ENCODE measurements at regions not wholly inside any gene's neighbourhood (a gene's known extent, or its start where the extent isn't known, plus 50 kb on each side); places are given as distances from the start of the nearest gene placed in this dataset.
"Not testable (repeated sequence)": the region's sequence is repeated elsewhere in the genome, so short reads cannot be mapped to it uniquely, and the experiment has no call there.

- H3K27ac ChIP-seq (ENCODE audit: low read depth, low read length), result peak overlapping the region; percentile 65
Observed at GRCh38 chr16:21517263-21517662, 82.1 kb upstream of the METTL9 start.

GRCh38 chr16:21519361-21520133 is 79.8 kb upstream of the METTL9 start:
- Histone ChIP-seq H3K4me3 (ENCODE audit: low read length in 3 of 3) (peak overlapping the region; percentile 75 to 89 (median 78)), H3K9ac (ENCODE audit: low read depth in 1 of 3, low read length in 3 of 3) (peak overlapping the region; percentile 73 to 90 (median 76)), H3K4me1 (ENCODE audit: control insufficient read depth in 3 of 3, insufficient read depth in 3 of 3, low read length in 3 of 3) (peaks cover 20 to 27% (median 26%) of the 10 kb centered on the region in 3 donors), H3K27ac (ENCODE audit: low read depth, low read length) (peak overlapping the region; percentile 89)
- not testable (repeated sequence) for H3K9me3 ChIP-seq (ENCODE audit: control insufficient read depth in 3 of 3, low read length in 3 of 3); H3K27me3 ChIP-seq (ENCODE audit: control insufficient read depth in 3 of 3, insufficient read depth in 3 of 3, low read length in 3 of 3); H3K36me3 ChIP-seq (ENCODE audit: control insufficient read depth in 3 of 3, insufficient read depth in 3 of 3, low read length in 3 of 3)

More at GRCh38 chr16:21517263-21517662, 82.1 kb upstream of the METTL9 start:
- Histone ChIP-seq H3K4me1 (ENCODE audit: control insufficient read depth in 3 of 3, insufficient read depth in 3 of 3, low read length in 3 of 3) (peaks cover 42 to 50% (median 49%) of the 10 kb centered on the region in 3 donors), H3K4me3 (ENCODE audit: low read length in 3 of 3) (peak overlapping the region in 1 of 3 donors; percentile 35), H3K9ac (ENCODE audit: low read depth in 1 of 3, low read length in 3 of 3) (peak overlapping the region in 2 of 3 donors; percentile 53 to 57)
- H3K27me3 ChIP-seq (ENCODE audit: control insufficient read depth in 3 of 3, insufficient read depth in 3 of 3, low read length in 3 of 3); H3K9me3 ChIP-seq (ENCODE audit: control insufficient read depth in 3 of 3, low read length in 3 of 3); H3K36me3 ChIP-seq (ENCODE audit: control insufficient read depth in 3 of 3, insufficient read depth in 3 of 3, low read length in 3 of 3): not testable (repeated sequence)

GRCh38 chr16:21520134-21521047 is 79.0 kb upstream of the METTL9 start:
- H3K4me3 ChIP-seq (ENCODE audit: low read length in 3 of 3), result peak overlapping the region; percentile 75 to 89 (median 77)
- H3K36me3 ChIP-seq (ENCODE audit: control insufficient read depth in 3 of 3, insufficient read depth in 3 of 3, low read length in 3 of 3); H3K27me3 ChIP-seq (ENCODE audit: control insufficient read depth in 3 of 3, insufficient read depth in 3 of 3, low read length in 3 of 3); H3K9me3 ChIP-seq (ENCODE audit: control insufficient read depth in 3 of 3, low read length in 3 of 3): not testable (repeated sequence)
- peaks cover 15 to 21% (median 20%) of the 10 kb centered on the region in 3 donors for H3K4me1 ChIP-seq (ENCODE audit: control insufficient read depth in 3 of 3, insufficient read depth in 3 of 3, low read length in 3 of 3)
- peak overlapping the region; percentile 89 for H3K27ac ChIP-seq (ENCODE audit: low read depth, low read length)
- peak overlapping the region; percentile 72 to 90 (median 76) for H3K9ac ChIP-seq (ENCODE audit: low read depth in 1 of 3, low read length in 3 of 3)

- H3K27ac ChIP-seq (ENCODE audit: low read depth, low read length), result peak overlapping the region; percentile 89
- not testable (repeated sequence) for H3K4me3 ChIP-seq (ENCODE audit: low read length in 3 of 3); H3K36me3 ChIP-seq (ENCODE audit: control insufficient read depth in 3 of 3, insufficient read depth in 3 of 3, low read length in 3 of 3); H3K9me3 ChIP-seq (ENCODE audit: control insufficient read depth in 3 of 3, low read length in 3 of 3); H3K9ac ChIP-seq (ENCODE audit: low read depth in 1 of 3, low read length in 3 of 3); H3K27me3 ChIP-seq (ENCODE audit: control insufficient read depth in 3 of 3, insufficient read depth in 3 of 3, low read length in 3 of 3)
- H3K4me1 ChIP-seq (ENCODE audit: control insufficient read depth in 3 of 3, insufficient read depth in 3 of 3, low read length in 3 of 3), result peaks cover 11 to 16% (median 15%) of the 10 kb centered on the region in 3 donors
Observed at GRCh38 chr16:21521048-21521389, 78.4 kb upstream of the METTL9 start.

- H3K9ac ChIP-seq (ENCODE audit: low read depth in 1 of 3, low read length in 3 of 3); H3K4me3 ChIP-seq (ENCODE audit: low read length in 3 of 3); H3K9me3 ChIP-seq (ENCODE audit: control insufficient read depth in 3 of 3, low read length in 3 of 3); H3K27me3 ChIP-seq (ENCODE audit: control insufficient read depth in 3 of 3, insufficient read depth in 3 of 3, low read length in 3 of 3); H3K36me3 ChIP-seq (ENCODE audit: control insufficient read depth in 3 of 3, insufficient read depth in 3 of 3, low read length in 3 of 3): not testable (repeated sequence)
- Histone ChIP-seq H3K4me1 (ENCODE audit: control insufficient read depth in 3 of 3, insufficient read depth in 3 of 3, low read length in 3 of 3) (peaks cover 7 to 12% (median 11%) of the 10 kb centered on the region in 3 donors), H3K27ac (ENCODE audit: low read depth, low read length) (peak overlapping the region; percentile 89)
Observed at GRCh38 chr16:21521390-21522143, 77.8 kb upstream of the METTL9 start.

- H3K27ac ChIP-seq (ENCODE audit: low read depth, low read length); H3K9ac ChIP-seq (ENCODE audit: low read depth in 1 of 3, low read length in 3 of 3); H3K27me3 ChIP-seq (ENCODE audit: control insufficient read depth in 3 of 3, insufficient read depth in 3 of 3, low read length in 3 of 3); H3K4me1 ChIP-seq (ENCODE audit: control insufficient read depth in 3 of 3, insufficient read depth in 3 of 3, low read length in 3 of 3); H3K36me3 ChIP-seq (ENCODE audit: control insufficient read depth in 3 of 3, insufficient read depth in 3 of 3, low read length in 3 of 3); H3K9me3 ChIP-seq (ENCODE audit: control insufficient read depth in 3 of 3, low read length in 3 of 3); H3K4me3 ChIP-seq (ENCODE audit: low read length in 3 of 3): not testable (repeated sequence)
Observed at GRCh38 chr16:21522846-21523245, 76.5 kb upstream of the METTL9 start.

GRCh38 chr16:21523411-21524067 is 75.8 kb upstream of the METTL9 start:
- no peaks in the 10 kb centered on the region for H3K36me3 ChIP-seq (ENCODE audit: control insufficient read depth in 3 of 3, insufficient read depth in 3 of 3, low read length in 3 of 3)
- H3K27me3 ChIP-seq (ENCODE audit: control insufficient read depth in 3 of 3, insufficient read depth in 3 of 3, low read length in 3 of 3), result no peaks in the 10 kb centered on the region
- H3K4me1 ChIP-seq (ENCODE audit: control insufficient read depth in 3 of 3, insufficient read depth in 3 of 3, low read length in 3 of 3), result peaks cover under 1 to 5% (median 3%) of the 10 kb centered on the region in 3 donors
- no peak overlapping the region for H3K27ac ChIP-seq (ENCODE audit: low read depth, low read length)
- H3K9me3 ChIP-seq (ENCODE audit: control insufficient read depth in 3 of 3, low read length in 3 of 3), result peaks cover 0 to 2% (median 0%) of the 10 kb centered on the region in 3 donors
- no peak overlapping the region for H3K4me3 ChIP-seq (ENCODE audit: low read length in 3 of 3)
- no peak overlapping the region for H3K9ac ChIP-seq (ENCODE audit: low read depth in 1 of 3, low read length in 3 of 3)

GRCh38 chr16:21524068-21524751 is 75.2 kb upstream of the METTL9 start:
- Histone ChIP-seq H3K27ac (ENCODE audit: low read depth, low read length) (no peak overlapping the region), H3K9ac (ENCODE audit: low read depth in 1 of 3, low read length in 3 of 3) (no peak overlapping the region), H3K36me3 (ENCODE audit: control insufficient read depth in 3 of 3, insufficient read depth in 3 of 3, low read length in 3 of 3) (no peaks in the 10 kb centered on the region), H3K27me3 (ENCODE audit: control insufficient read depth in 3 of 3, insufficient read depth in 3 of 3, low read length in 3 of 3) (no peaks in the 10 kb centered on the region), H3K4me1 (ENCODE audit: control insufficient read depth in 3 of 3, insufficient read depth in 3 of 3, low read length in 3 of 3) (peaks cover 0 to 5% (median 3%) of the 10 kb centered on the region in 3 donors), H3K4me3 (ENCODE audit: low read length in 3 of 3) (no peak overlapping the region), H3K9me3 (ENCODE audit: control insufficient read depth in 3 of 3, low read length in 3 of 3) (peaks cover 0 to 2% (median 0%) of the 10 kb centered on the region in 3 donors)

- H3K36me3 ChIP-seq (ENCODE audit: control insufficient read depth in 3 of 3, insufficient read depth in 3 of 3, low read length in 3 of 3); H3K4me3 ChIP-seq (ENCODE audit: low read length in 3 of 3); H3K27me3 ChIP-seq (ENCODE audit: control insufficient read depth in 3 of 3, insufficient read depth in 3 of 3, low read length in 3 of 3); H3K9ac ChIP-seq (ENCODE audit: low read depth in 1 of 3, low read length in 3 of 3); H3K27ac ChIP-seq (ENCODE audit: low read depth, low read length); H3K4me1 ChIP-seq (ENCODE audit: control insufficient read depth in 3 of 3, insufficient read depth in 3 of 3, low read length in 3 of 3); H3K9me3 ChIP-seq (ENCODE audit: control insufficient read depth in 3 of 3, low read length in 3 of 3): not testable (repeated sequence)
Observed at GRCh38 chr16:21524752-21525028, 74.7 kb upstream of the METTL9 start.

All from skeletal muscle tissue (tissue), 3 donors.